IPS-18a (cell line): ENCODE measurements at regions not wholly inside any gene's neighbourhood (a gene's known extent, or its start where the extent isn't known, plus 50 kb on each side); places are given as distances from the start of the nearest gene placed in this dataset.

ENCODE experiments used
- H3K27ac ChIP-seq: one replicate; pipeline ENCODE4 v1.5.1; 2013; ENCODE audit warnings: low read length
- H3K27me3 ChIP-seq: one replicate; pipeline ENCODE4 v1.6.1; 2013; ENCODE audit warnings: mild to moderate bottlenecking, low read length; ENCODE audit not compliant: control insufficient read depth, insufficient read depth
- H3K36me3 ChIP-seq: one replicate; pipeline ENCODE4 v1.6.1; 2013; ENCODE audit warnings: low read depth, low read length; ENCODE audit not compliant: control insufficient read depth
- H3K4me1 ChIP-seq: one replicate; pipeline ENCODE4 v1.6.1; 2013; ENCODE audit warnings: low read depth, low read length; ENCODE audit not compliant: control insufficient read depth
- H3K4me3 ChIP-seq: one replicate; pipeline ENCODE4 v1.5.1; 2013; ENCODE audit warnings: low read length
- H3K9ac ChIP-seq: one replicate; pipeline ENCODE4 v1.6.1; 2013; ENCODE audit warnings: mild to moderate bottlenecking, low read length, moderate library complexity
- H3K9me3 ChIP-seq: one replicate; pipeline ENCODE4 v1.6.1; 2013; ENCODE audit warnings: low read depth, low read length; ENCODE audit not compliant: control insufficient read depth

DNA sequence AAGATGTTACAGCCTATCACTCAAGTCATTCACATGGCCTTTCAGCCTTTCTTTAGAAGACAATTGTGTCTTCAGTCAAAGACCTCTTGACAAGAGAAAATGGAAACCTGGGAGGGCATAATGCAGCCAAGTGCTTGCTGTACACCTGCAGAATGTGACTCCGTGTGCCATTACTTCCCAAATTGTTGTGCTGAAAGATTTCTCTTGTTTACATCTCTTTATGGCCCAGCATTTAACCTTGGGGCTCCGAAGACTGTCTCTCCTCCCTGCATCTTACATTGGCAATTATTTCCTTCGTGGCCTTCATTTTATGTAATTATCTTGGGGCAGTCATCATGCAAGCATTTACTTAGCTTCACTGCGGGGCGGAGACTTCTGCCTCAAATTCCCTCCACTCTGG lies 287.0 kb downstream of the TCF7L2 start:
- H3K9ac ChIP-seq: no peak overlapping the region
- H3K36me3 ChIP-seq: no peaks in the 10 kb centered on the region
- H3K4me3 ChIP-seq: no peak overlapping the region
- no peaks in the 10 kb centered on the region for H3K9me3 ChIP-seq
- no peak overlapping the region for H3K27ac ChIP-seq
- H3K27me3 ChIP-seq: no peaks in the 10 kb centered on the region
- no peaks in the 10 kb centered on the region for H3K4me1 ChIP-seq

DNA sequence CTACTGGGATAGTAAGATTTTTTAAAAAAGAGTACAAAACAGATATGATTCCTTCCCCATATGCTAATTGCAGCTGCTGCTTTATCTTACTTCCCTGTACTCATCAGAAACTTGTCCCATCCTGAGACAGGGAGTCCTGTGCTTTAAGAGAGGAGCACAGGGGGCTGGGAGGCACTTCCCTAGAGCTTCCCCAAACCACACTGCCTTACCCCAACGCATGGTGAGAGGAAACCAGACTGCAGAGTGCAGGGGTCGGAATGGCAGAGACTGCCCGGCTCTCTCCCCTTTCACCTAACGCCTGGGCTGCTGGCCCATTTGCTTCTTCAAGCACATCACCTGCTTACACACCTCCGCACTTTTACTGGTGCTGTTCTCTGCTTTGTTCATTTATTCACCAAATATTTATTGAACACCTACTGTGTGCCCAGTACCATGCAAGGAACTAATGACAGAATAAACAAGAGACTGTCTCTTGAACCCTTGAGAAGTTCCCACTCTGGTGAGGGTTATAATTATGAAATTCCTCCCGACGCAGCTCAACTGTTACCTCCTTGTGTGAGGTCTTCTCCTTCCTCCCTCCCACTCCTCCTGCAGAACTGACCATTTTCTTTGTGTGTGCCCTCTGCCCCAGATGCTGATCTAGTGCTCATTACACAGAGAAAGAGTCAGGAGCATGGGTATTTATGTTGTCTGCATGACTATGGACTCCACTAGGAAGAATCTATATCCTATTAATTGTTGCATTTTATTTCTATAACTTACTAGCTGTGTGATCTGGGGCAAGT lies 289.7 kb downstream of the TCF7L2 start:
- Histone ChIP-seq H3K36me3 (no peaks in the 10 kb centered on the region), H3K27me3 (no peaks in the 10 kb centered on the region), H3K9ac (no peak overlapping the region), H3K4me1 (no peaks in the 10 kb centered on the region), H3K27ac (no peak overlapping the region), H3K9me3 (no peaks in the 10 kb centered on the region), H3K4me3 (no peak overlapping the region)

- no peaks in the 10 kb centered on the region for H3K27me3 ChIP-seq
- no peak overlapping the region for H3K9ac ChIP-seq
- H3K4me3 ChIP-seq: no peak overlapping the region
- H3K9me3 ChIP-seq: no peaks in the 10 kb centered on the region
- no peaks in the 10 kb centered on the region for H3K4me1 ChIP-seq
- no peaks in the 10 kb centered on the region for H3K36me3 ChIP-seq
- no peak overlapping the region for H3K27ac ChIP-seq
These were observed 290.7 kb downstream of the TCF7L2 start for GRCh38 chr10:113240736-113241135.

DNA sequence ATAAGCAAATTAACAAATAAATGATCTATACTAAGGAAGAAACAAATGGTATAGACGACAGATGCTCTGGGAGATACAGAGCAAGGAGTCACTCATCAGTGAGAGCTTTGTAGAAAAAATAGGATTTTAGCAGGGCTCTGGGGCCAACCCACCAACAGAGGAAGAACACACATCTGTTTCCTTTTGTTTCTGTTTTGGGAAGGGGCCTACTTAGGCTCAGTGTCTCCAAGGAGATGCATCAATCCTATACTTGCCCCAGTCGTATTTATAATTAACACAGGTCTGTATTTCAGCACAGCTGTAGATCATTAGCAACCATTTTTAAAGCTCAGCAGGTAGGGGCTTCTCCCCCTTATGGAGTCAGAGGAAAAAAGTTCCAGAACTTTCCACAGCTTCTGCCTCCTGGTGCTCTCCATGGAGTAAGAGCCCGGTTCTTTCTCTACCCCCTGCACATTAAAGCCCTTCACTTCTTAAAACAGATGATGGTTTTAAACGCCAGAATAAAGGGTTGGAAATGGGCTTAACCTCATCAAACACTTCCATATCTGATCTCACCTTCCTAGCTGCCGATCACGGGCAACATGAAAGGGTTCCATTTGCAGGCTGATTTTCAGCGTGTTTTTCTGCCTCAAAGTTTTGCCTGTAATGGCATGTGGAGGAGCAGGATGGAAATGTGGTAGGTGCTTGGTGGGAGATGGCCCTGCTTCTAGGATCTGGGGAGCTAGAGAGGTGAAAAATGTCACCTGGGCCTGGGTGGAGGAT lies 291.7 kb downstream of the TCF7L2 start:
- Histone ChIP-seq H3K4me3 (no peak overlapping the region), H3K9me3 (no peaks in the 10 kb centered on the region), H3K9ac (no peak overlapping the region), H3K4me1 (no peaks in the 10 kb centered on the region), H3K36me3 (no peaks in the 10 kb centered on the region), H3K27me3 (no peaks in the 10 kb centered on the region), H3K27ac (no peak overlapping the region)

DNA sequence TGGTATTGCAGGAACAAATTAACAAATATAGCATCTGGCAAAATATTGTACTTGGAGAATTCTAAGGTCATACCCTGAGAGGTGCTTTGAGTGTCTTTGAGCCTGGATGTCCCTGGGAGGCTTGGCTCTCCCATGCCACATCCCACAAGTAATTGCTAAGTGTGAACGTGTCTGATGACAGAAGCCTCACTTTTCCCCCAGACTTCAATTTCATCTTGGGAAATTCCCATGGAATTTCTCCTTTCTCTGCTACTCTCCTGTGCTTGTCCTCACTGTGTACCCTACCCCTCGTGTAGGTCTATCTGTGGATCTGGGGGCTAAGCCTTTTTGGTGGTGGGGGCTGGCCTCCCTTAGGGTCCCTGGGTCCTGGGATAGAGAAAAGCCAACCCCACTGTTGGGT lies 293.3 kb downstream of the TCF7L2 start:
- H3K4me3 ChIP-seq: no peak overlapping the region
- H3K9me3 ChIP-seq: no peaks in the 10 kb centered on the region
- no peaks in the 10 kb centered on the region for H3K27me3 ChIP-seq
- no peaks in the 10 kb centered on the region for H3K36me3 ChIP-seq
- no peaks in the 10 kb centered on the region for H3K4me1 ChIP-seq
- no peak overlapping the region for H3K27ac ChIP-seq
- H3K9ac ChIP-seq: no peak overlapping the region

DNA sequence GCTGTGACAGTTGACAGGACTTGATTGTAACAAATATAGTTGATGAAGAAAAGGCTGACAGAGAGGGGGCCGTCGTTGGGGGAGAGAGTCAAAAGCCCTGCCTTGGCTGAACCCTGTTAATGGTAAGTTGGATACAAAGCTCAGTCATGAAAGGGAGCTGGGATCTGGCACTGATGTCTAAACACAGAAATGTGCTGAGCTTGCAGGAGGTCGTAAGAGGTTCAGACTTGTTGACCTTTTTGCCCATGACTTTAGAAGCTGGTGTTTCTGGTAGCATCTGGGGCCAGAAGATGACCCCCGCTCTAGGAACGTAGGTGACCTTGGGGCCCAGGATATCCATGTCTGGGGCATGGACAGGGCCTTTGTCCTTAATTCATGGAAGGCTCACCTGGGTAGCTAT lies 294.7 kb downstream of the TCF7L2 start:
- Histone ChIP-seq H3K27ac (no peak overlapping the region), H3K4me1 (no peaks in the 10 kb centered on the region)

DNA sequence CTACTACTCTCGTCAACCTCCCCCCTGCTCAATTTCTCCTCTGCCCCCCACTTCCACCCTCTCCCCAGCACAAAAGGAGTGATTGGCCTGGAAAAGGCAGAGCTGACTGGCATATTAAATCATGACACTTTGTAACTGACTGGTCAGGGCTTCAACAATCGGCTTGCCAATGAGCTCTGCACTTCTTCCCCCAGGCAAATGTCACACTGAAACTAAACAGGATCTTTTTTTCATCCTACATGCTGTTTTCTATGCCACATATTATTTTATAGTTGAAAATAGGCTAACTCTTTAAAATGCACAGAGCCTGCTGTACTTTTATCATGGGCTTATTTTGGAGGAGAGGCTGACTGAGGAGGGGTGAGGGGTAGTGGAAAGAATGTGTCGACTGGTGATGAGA lies 295.2 kb downstream of the TCF7L2 start:
- Histone ChIP-seq H3K4me1 (no peaks in the 10 kb centered on the region), H3K27ac (no peak overlapping the region), H3K36me3 (no peaks in the 10 kb centered on the region), H3K4me3 (no peak overlapping the region), H3K9ac (no peak overlapping the region), H3K9me3 (no peaks in the 10 kb centered on the region), H3K27me3 (no peaks in the 10 kb centered on the region)

More for the DNA sequence above, 294.7 kb downstream of the TCF7L2 start:
- H3K36me3 ChIP-seq: no peaks in the 10 kb centered on the region
- no peak overlapping the region for H3K9ac ChIP-seq
- no peaks in the 10 kb centered on the region for H3K27me3 ChIP-seq
- H3K4me3 ChIP-seq: no peak overlapping the region
- no peaks in the 10 kb centered on the region for H3K9me3 ChIP-seq

DNA sequence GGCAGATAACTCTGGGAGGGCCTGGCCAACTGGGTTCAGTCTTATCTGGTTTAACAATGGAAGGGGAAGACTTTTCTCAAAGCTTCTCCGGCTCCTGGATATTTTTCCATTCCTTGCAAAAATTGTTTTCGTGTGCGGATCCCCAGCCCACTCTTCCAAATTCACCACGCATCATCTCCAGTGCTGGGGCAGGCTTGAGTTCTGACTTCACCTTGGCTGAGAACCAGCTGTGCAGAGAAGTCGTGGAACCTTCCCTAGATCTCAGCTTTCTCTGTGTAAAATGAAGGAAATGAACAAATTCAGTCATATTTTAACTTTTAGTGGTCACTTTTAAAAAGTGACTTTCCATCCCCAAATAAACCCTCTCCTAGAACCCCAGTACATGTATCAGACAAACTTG lies 297.0 kb downstream of the TCF7L2 start:
- H3K4me1 ChIP-seq: no peaks in the 10 kb centered on the region
- H3K9me3 ChIP-seq: no peaks in the 10 kb centered on the region
- H3K36me3 ChIP-seq: no peaks in the 10 kb centered on the region
- no peak overlapping the region for H3K27ac ChIP-seq
- no peaks in the 10 kb centered on the region for H3K27me3 ChIP-seq
- no peak overlapping the region for H3K9ac ChIP-seq
- no peak overlapping the region for H3K4me3 ChIP-seq

- Histone ChIP-seq H3K27me3 (no peaks in the 10 kb centered on the region), H3K4me1 (peaks cover 10% of the 10 kb centered on the region), H3K36me3 (no peaks in the 10 kb centered on the region), H3K9me3 (no peaks in the 10 kb centered on the region), H3K27ac (no peak overlapping the region), H3K9ac (no peak overlapping the region), H3K4me3 (no peak overlapping the region)
These were observed 299.9 kb upstream of the HABP2 start for GRCh38 chr10:113252650-113253618.

GRCh38 chr10:113259576-113260226 lies 293.2 kb upstream of the HABP2 start:
- peaks cover 15% of the 10 kb centered on the region for H3K4me1 ChIP-seq

DNA sequence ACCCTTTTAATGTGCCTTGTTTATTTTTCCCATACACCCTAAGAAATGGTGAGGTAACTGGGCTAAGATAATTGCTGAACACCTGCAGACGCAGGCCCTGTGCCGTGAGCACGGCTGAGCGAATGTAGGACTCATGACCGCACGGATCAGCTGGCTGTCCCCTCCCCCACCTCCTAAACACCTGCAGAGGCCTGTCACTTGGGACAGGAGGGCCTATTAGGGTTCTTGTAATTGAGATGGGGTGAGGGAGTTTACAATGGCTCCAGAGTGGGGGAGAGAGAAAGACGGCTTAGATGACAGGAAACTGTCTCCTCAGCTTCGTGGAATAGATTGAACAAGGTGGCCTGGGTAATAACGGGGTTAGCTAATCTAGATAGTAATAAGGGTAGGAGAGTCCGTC lies 291.7 kb upstream of the HABP2 start:
- H3K36me3 ChIP-seq: no peaks in the 10 kb centered on the region
- peaks cover 11% of the 10 kb centered on the region for H3K4me1 ChIP-seq
- no peak overlapping the region for H3K4me3 ChIP-seq
- no peaks in the 10 kb centered on the region for H3K9me3 ChIP-seq
- H3K27me3 ChIP-seq: no peaks in the 10 kb centered on the region
- no peak overlapping the region for H3K27ac ChIP-seq
- H3K9ac ChIP-seq: no peak overlapping the region

More at GRCh38 chr10:113259576-113260226, 293.2 kb upstream of the HABP2 start:
- Histone ChIP-seq H3K27ac (no peak overlapping the region), H3K4me3 (no peak overlapping the region), H3K27me3 (no peaks in the 10 kb centered on the region), H3K9ac (no peak overlapping the region), H3K9me3 (no peaks in the 10 kb centered on the region), H3K36me3 (no peaks in the 10 kb centered on the region)
